HCT116 (cell line): ENCODE measurements at regions not wholly inside any gene's neighbourhood (a gene's known extent, or its start where the extent isn't known, plus 50 kb on each side); places are given as distances from the start of the nearest gene placed in this dataset.

Experiments used
- CTCF ChIP-seq, 3 experiments: fragments of 200-600 bp in 1 of 3; sonication (generic) in 1 of 3; IDR thresholded peaks in 2 of 3; conservative IDR thresholded peaks in 1 of 3; 2 replicates each; pipeline ENCODE4 v1.5.1; 2012 to 2017; ENCODE audit warnings: low read depth in 2 of 3, low read length in 2 of 3, antibody characterized with exemption in 1 of 3, borderline replicate concordance in 1 of 3, control low read depth in 1 of 3, mild to moderate bottlenecking in 1 of 3, mixed read lengths in 1 of 3, mixed run types in 1 of 3, moderate library complexity in 1 of 3; ENCODE audit not compliant: insufficient read depth in 1 of 3
- EZH2 ChIP-seq: fragments of 200-600 bp; sonication (generic); IDR thresholded peaks from 2 replicates; pipeline ENCODE4 v1.6.1; 2017; ENCODE audit warnings: antibody characterized with exemption, mixed run types
- TCF7L2 ChIP-seq: IDR thresholded peaks from 2 replicates; pipeline ENCODE4 v1.7.0; 2011; ENCODE audit warnings: borderline replicate concordance, inconsistent platforms; ENCODE audit not compliant: insufficient read depth, insufficient read length; ENCODE audit errors: extremely low read depth

GRCh38 chr15:62607114-62607462, 435.5 kb upstream of the TPM1 start:
- TF ChIP-seq EZH2 (no peak), CTCF (IDR thresholded peaks at IDR 0.05 in 2 of 3, conservative IDR thresholded peaks at IDR 0.05 in 1 of 3; ENCODE audit: borderline replicate concordance in 1 of 3, insufficient read depth in 1 of 3, low read depth in 2 of 3, low read length in 2 of 3) (no peak), TCF7L2 (no peak)
